K562 (cell line): ENCODE measurements at regions not wholly inside any gene's neighbourhood (a gene's known extent, or its start where the extent isn't known, plus 50 kb on each side); places are given as distances from the start of the nearest gene placed in this dataset.
A peak's percentile ranks its signal among the peaks of the same experiment; 100 is the strongest.

Experiments used
- ATAC-seq: fragments of 200-7000 bp; cut with Tn5 transposase; 3 replicates; pipeline ENCODE4 v1.9.1; 2020; ENCODE audit warnings: moderate library complexity
- BruUV-seq: library from RNA; stranded (reverse); fragments of 400-500 nt; replicated peaks from 2 replicates; lab custom pipeline; 2021; lab: Mats Ljungman, UMichigan
- CTCF ChIA-PET: fragments of 300-600 bp; formaldehyde crosslinking; extraction: SDS; loops from one replicate; lab custom pipeline; 2021; ENCODE audit warnings: low intra/inter-chr PET ratio; lab: Yijun Ruan, JAX
- POLR2A ChIA-PET: fragments of 300-600, 350-650 bp; sonication (Branson Sonifier 250); formaldehyde crosslinking; extraction: SDS; loops from one replicate; lab custom pipeline; 2021; ENCODE audit warnings: antibody characterized with exemption, inconsistent platforms; lab: Yijun Ruan, JAX
- DNase-seq, 4 experiments: peaks; one replicate each; pipeline versions ENCODE4 v3.0.0 to v3.0.0-alpha.2; 2011 to 2018; ENCODE audit warnings: low spot score in 3 of 4, mixed read lengths in 3 of 4; ENCODE audit errors: extremely low read depth in 1 of 4
- FAIRE-seq: peaks from 2 replicates; lab custom pipeline; 2011; peaks lifted over from hg19 to GRCh38; lab: Jason Lieb, UNC
- H2AFZ ChIP-seq: 2 replicates; pipeline ENCODE4 v1.6.0; 2011; ENCODE audit warnings: low read depth, low read length, control low read depth, inconsistent platforms
- H3K27ac ChIP-seq: fragments of 200-600 bp; 3 replicates; pipeline ENCODE4 v1.8.0; 2011; ENCODE audit warnings: low read depth, mild to moderate bottlenecking, control low read depth, inconsistent platforms, low read length, moderate library complexity, mixed read lengths; ENCODE audit errors: extremely low read depth
- H3K27me3 ChIP-seq, 2 experiments: fragments of 300-600 bp in 1 of 2; 2 replicates in 1 of 2; 3 replicates in 1 of 2; pipeline versions ENCODE4 v1.6.0 to v1.8.0; 2011; ENCODE audit warnings: inconsistent platforms in 2 of 2, low read length in 2 of 2, mild to moderate bottlenecking in 1 of 2, mixed read lengths in 1 of 2, moderate library complexity in 1 of 2; ENCODE audit not compliant: control insufficient read depth in 2 of 2, insufficient read depth in 2 of 2
- H3K36me3 ChIP-seq: fragments of 300-600 bp; 3 replicates; pipeline ENCODE4 v1.8.0; 2011; ENCODE audit warnings: mild to moderate bottlenecking, low read length, inconsistent platforms; ENCODE audit not compliant: control insufficient read depth, insufficient read depth
- H3K4me1 ChIP-seq, 2 experiments: fragments of 200-600 bp in 1 of 2; replicated peaks in 1 of 2; 2 replicates in 1 of 2; 3 replicates in 1 of 2; pipeline versions ENCODE4 v1.5.1 to v1.8.0; 2011; ENCODE audit warnings: inconsistent platforms in 2 of 2, low read length in 2 of 2, mild to moderate bottlenecking in 1 of 2, mixed read lengths in 1 of 2, moderate library complexity in 1 of 2; ENCODE audit not compliant: control insufficient read depth in 2 of 2, insufficient read depth in 2 of 2
- H3K4me2 ChIP-seq: 2 replicates; pipeline ENCODE4 v1.6.1; 2011; ENCODE audit warnings: low read length, control low read depth, inconsistent platforms, mixed read lengths; ENCODE audit not compliant: insufficient read depth
- H3K4me3 ChIP-seq: fragments of 200-600 bp; sonication (generic), shearing (Covaris generic); 2 replicates; pipeline ENCODE4 v1.5.1; 2016; ENCODE audit warnings: control low read depth, inconsistent platforms
- H3K79me2 ChIP-seq: fragments of 200-600 bp; 3 replicates; pipeline ENCODE4 v1.8.0; 2011; ENCODE audit warnings: low read length, inconsistent platforms; ENCODE audit not compliant: control insufficient read depth, insufficient read depth
- H3K9ac ChIP-seq, 2 experiments: 2 replicates each; pipeline versions ENCODE4 v1.6.0 to v1.6.1; 2011; ENCODE audit warnings: low read depth in 2 of 2, low read length in 2 of 2, control low read depth in 1 of 2, inconsistent platforms in 1 of 2, mild to moderate bottlenecking in 1 of 2, mixed read lengths in 1 of 2; ENCODE audit not compliant: insufficient read depth in 1 of 2
- H3K9me1 ChIP-seq: one replicate; pipeline ENCODE4 v1.6.0; 2011; ENCODE audit warnings: inconsistent platforms, mild to moderate bottlenecking, low read length, moderate library complexity; ENCODE audit not compliant: control insufficient read depth, insufficient read depth
- H3K9me3 ChIP-seq: replicated peaks from 2 replicates; pipeline ENCODE4 v1.5.1; 2011; ENCODE audit warnings: low read depth, low read length, inconsistent platforms; ENCODE audit not compliant: control insufficient read depth, insufficient read depth
- H4K20me1 ChIP-seq: replicated peaks from 2 replicates; pipeline ENCODE4 v1.6.1; 2011; ENCODE audit warnings: low read length, inconsistent platforms, mixed read lengths; ENCODE audit not compliant: control insufficient read depth, insufficient read depth
- DNMT1 ChIP-seq: fragments of 450-650 bp; IDR thresholded peaks from 2 replicates; pipeline ENCODE4 v1.6.1; 2016; ENCODE audit warnings: antibody characterized with exemption, mild to moderate bottlenecking
- RAD21 ChIP-seq, 2 experiments: fragments of 250-450 bp in 1 of 2; fragments of 450-650 bp in 1 of 2; sonication (Bioruptor Pico) in 1 of 2; formaldehyde crosslinking in 1 of 2; IDR thresholded peaks in 1 of 2; conservative IDR thresholded peaks in 1 of 2; 2 replicates each; pipeline versions ENCODE4 v1.4.0 to v1.8.0; 2020 to 2022; ENCODE audit warnings: mild to moderate bottlenecking in 2 of 2, moderate library complexity in 1 of 2
- ZNF592 ChIP-seq: fragments of 450-650 bp; IDR thresholded peaks from 2 replicates; pipeline ENCODE4 v1.6.1; 2017; ENCODE audit warnings: antibody characterized with exemption, mild to moderate bottlenecking
- WGBS: fragments of 100-300 bp; shearing (Covaris generic); methylation state at CpG from one replicate; pipeline ENCODE4 v1.1.6; 2016; ENCODE audit warnings: low coverage, mixed read lengths; ENCODE audit not compliant: insufficient coverage; ENCODE audit errors: missing lambda C conversion rate; 5-methylcytosine and 5-hydroxymethylcytosine counted together
- in situ Hi-C: fragments of 300-500 bp; cut with MboI; formaldehyde crosslinking; loops from 4 replicates; pipeline ENCODE4 v1.15.0; 2018; ENCODE audit warnings: inconsistent platforms, mixed read lengths
- intact Hi-C: fragments of 100-400 bp; cut with micrococcal nuclease; formaldehyde crosslinking; loops from 2 replicates; pipeline ENCODE4 v1.14.2; 2022

- no peaks in the 10 kb centered on the region for H3K27me3 ChIP-seq
- in situ Hi-C loops (no loop called here), intact Hi-C loops (no loop called here)
- ATAC-seq (no peak), FAIRE-seq (no peak), DNase-seq (no peak)
- H3K79me2 ChIP-seq: no peaks in the 10 kb centered on the region
- no peak overlapping the region for H2AFZ ChIP-seq
- TF ChIP-seq RAD21 (CRISPR knock-in tag; conservative IDR thresholded peaks at IDR 0.05 in 1 of 2, IDR thresholded peaks at IDR 0.05 in 1 of 2) (peak; percentile 27 to 44; a peak in 2 of 4 replicates), DNMT1 (no peak), ZNF592 (no peak)
- no TSS peak for BruUV-seq
- H4K20me1 ChIP-seq: no peaks in the 10 kb centered on the region
- no peak overlapping the region for H3K4me3 ChIP-seq
- no peak overlapping the region for H3K27ac ChIP-seq
- no peaks in the 10 kb centered on the region for H3K36me3 ChIP-seq
- WGBS: 3% methylated on average over 6 of the region's 6 CpGs
- no peaks in the 10 kb centered on the region for H3K4me1 ChIP-seq
- CTCF ChIA-PET: no interaction called here
- no peak overlapping the region for H3K4me2 ChIP-seq
- H3K9ac ChIP-seq: no peak overlapping the region
- H3K9me3 ChIP-seq: no peaks in the 10 kb centered on the region
- no peaks in the 10 kb centered on the region for H3K9me1 ChIP-seq
- POLR2A ChIA-PET: no interaction called here
Observed at GRCh38 chr5:23303435-23303834, 204.0 kb upstream of the PRDM9 start.
